Choroid plexus epithelial cell (primary cell): ENCODE measurements at regions not wholly inside any gene's neighbourhood (a gene's known extent, or its start where the extent isn't known, plus 50 kb on each side); places are given as distances from the start of the nearest gene placed in this dataset.
A peak's percentile ranks its signal among the peaks of the same experiment; 100 is the strongest.

Experiments
- DNase-seq: peaks from one replicate; pipeline ENCODE4 v3.0.0-alpha.2; 2010; ENCODE audit warnings: low read depth
- H3K4me3 ChIP-seq: 2 replicates; pipeline ENCODE4 v1.5.1; 2011; ENCODE audit warnings: low read depth, mild to moderate bottlenecking, control low read depth, low read length, moderate library complexity
- TF ChIP-seq, protein P1 (sequence below): conservative IDR thresholded peaks from 2 replicates; pipeline ENCODE4 v1.5.1; 2011; ENCODE audit warnings: low read depth, mild to moderate bottlenecking, control low read depth, inconsistent platforms, low read length, moderate library complexity

GRCh38 chr15:94644433-94644832 is 413.1 kb downstream of the MCTP2 start:
- DNase-seq: no peak
- H3K4me3 ChIP-seq: no peak overlapping the region
- TF ChIP-seq, protein P1, sequence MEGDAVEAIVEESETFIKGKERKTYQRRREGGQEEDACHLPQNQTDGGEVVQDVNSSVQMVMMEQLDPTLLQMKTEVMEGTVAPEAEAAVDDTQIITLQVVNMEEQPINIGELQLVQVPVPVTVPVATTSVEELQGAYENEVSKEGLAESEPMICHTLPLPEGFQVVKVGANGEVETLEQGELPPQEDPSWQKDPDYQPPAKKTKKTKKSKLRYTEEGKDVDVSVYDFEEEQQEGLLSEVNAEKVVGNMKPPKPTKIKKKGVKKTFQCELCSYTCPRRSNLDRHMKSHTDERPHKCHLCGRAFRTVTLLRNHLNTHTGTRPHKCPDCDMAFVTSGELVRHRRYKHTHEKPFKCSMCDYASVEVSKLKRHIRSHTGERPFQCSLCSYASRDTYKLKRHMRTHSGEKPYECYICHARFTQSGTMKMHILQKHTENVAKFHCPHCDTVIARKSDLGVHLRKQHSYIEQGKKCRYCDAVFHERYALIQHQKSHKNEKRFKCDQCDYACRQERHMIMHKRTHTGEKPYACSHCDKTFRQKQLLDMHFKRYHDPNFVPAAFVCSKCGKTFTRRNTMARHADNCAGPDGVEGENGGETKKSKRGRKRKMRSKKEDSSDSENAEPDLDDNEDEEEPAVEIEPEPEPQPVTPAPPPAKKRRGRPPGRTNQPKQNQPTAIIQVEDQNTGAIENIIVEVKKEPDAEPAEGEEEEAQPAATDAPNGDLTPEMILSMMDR: no peak

DNA sequence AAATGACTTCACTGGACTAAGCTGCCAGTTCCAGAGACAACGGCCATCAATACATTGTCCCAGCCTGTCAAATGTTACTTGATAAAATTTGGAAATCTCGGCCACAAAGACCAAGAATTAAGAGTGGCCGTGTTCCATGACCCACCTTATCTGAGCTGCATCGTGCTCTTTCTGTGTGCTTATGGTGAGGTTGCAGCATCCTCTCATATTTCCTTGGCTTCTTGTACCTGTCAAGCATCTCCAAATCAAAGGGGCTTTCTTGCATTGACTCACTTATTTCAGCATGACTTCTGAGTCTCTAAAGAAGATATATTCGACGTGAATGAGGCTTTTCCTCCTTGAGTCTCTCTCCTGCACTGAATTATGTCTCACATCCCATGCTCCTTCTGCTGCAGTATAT is 421.7 kb downstream of the MCTP2 start:
- no peak overlapping the region for H3K4me3 ChIP-seq
- DNase-seq: no peak
- TF ChIP-seq, protein P1: no peak

DNA sequence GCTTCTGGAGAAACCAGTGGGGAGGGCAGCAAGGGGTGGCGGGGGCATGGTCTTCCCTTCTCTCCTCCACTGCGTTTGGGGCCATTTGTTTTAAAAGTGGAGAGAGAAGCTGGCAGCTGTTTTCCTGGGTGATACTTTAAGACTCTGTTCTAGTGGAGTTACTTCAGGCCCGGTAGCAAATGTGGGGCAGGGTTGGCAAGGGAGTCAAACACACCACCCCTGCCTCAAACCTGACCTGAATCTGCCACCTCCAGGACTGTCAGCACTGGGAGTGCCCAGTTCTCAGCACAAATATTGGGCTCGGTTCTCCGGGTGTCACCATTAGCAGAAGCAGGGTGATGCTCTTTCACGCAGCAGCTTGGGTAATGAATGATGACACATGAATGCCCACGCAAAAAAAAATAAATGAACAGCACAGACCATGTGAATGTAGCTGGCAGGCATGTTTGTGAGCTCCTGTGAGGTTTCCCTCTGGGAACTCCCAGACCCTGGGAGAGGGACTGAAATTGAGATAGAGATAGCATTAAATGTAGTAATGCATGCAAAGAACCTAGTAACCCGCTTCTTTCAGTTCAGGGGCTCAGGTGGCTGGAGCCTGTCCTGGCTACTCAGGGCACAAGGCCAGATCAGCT is 424.0 kb downstream of the MCTP2 start:
- TF ChIP-seq, protein P1: no peak
- DNase-seq: no peak

GRCh38 chr15:94665676-94666441 is 434.5 kb downstream of the MCTP2 start:
- DNase-seq: no peak
- no peak overlapping the region for H3K4me3 ChIP-seq
- TF ChIP-seq, protein P1: no peak

More for the DNA sequence above, 424.0 kb downstream of the MCTP2 start:
- no peak overlapping the region for H3K4me3 ChIP-seq

DNA sequence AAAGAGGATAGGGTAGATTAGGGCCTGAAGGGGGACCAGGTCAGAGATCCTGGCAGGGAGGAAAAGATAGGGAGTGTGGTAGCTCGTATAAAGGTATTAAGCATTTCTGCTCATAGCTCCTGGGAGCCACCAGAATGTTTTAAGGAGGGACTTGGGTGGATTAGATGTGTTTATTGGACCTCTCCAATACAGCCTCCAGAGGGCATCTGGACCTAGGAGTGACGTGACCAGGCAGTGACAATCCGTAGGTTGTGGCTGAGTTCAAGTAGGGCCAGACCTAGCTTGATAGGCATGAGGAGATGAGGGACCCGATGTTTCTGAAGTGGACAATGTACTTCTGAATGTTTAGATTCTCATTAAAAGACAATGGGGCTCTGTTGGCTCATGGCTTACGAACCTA is 435.2 kb downstream of the MCTP2 start:
- DNase-seq: no peak
- no peak overlapping the region for H3K4me3 ChIP-seq
- TF ChIP-seq, protein P1: peak; percentile 3

GRCh38 chr15:94667109-94667508 is 435.7 kb downstream of the MCTP2 start:
- no peak for DNase-seq
- TF ChIP-seq, protein P1: no peak
- H3K4me3 ChIP-seq: no peak overlapping the region
